AG09319 (cell line): ENCODE measurements at regions not wholly inside any gene's neighbourhood (a gene's known extent, or its start where the extent isn't known, plus 50 kb on each side); places are given as distances from the start of the nearest gene placed in this dataset.

ENCODE experiments used
- DNase-seq: peaks from one replicate; pipeline ENCODE4 v3.0.0-alpha.2; 2010; ENCODE audit warnings: low read depth; ENCODE audit errors: extremely low read depth
- TF ChIP-seq, protein P1 (sequence below): IDR thresholded peaks from 2 replicates; pipeline ENCODE4 v1.5.1; 2011; ENCODE audit warnings: low read depth, mild to moderate bottlenecking, inconsistent platforms, low read length, moderate library complexity

DNA sequence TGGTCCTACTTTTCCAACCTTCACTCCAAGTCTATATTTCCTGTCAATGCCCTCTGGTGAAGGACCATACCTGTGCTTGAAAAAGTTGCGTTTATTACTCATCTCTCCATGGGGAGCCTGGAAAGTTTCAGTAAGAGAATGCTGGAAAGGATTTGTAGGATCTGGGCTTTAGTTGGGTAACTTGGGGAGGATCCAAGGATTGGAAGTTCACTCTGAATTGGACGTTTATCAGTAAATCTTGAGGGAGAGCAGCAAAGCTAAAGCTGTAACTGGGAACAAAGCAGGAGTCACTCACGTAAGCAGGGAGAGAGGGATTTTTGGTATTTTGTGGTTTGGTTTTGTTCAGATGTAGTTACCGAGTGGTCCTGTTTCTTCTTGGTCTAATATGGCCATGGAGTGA is 51.4 kb upstream of the NPVF start:
- TF ChIP-seq, protein P1, sequence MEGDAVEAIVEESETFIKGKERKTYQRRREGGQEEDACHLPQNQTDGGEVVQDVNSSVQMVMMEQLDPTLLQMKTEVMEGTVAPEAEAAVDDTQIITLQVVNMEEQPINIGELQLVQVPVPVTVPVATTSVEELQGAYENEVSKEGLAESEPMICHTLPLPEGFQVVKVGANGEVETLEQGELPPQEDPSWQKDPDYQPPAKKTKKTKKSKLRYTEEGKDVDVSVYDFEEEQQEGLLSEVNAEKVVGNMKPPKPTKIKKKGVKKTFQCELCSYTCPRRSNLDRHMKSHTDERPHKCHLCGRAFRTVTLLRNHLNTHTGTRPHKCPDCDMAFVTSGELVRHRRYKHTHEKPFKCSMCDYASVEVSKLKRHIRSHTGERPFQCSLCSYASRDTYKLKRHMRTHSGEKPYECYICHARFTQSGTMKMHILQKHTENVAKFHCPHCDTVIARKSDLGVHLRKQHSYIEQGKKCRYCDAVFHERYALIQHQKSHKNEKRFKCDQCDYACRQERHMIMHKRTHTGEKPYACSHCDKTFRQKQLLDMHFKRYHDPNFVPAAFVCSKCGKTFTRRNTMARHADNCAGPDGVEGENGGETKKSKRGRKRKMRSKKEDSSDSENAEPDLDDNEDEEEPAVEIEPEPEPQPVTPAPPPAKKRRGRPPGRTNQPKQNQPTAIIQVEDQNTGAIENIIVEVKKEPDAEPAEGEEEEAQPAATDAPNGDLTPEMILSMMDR, result no peak
- no peak for DNase-seq

DNA sequence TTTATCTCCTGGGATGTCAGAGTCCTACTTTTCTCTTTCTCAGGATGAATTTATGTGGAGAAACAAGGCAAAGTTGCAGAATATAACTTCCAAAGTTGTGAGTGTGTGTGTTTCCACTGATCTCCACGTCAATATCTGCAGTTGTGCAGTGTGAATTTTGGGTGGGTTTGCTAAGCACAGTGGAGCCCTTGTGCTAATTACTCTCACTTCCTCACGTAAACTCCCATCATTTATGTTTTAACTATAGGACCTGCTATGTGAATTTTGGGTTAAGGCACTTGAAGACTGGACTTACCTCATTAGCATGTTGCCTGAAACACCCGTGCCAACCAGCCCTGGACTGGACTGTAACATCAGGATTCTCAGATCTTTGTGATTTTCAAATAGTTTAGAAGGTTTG is 51.9 kb upstream of the NPVF start:
- TF ChIP-seq, protein P1, result no peak
- no peak for DNase-seq

DNA sequence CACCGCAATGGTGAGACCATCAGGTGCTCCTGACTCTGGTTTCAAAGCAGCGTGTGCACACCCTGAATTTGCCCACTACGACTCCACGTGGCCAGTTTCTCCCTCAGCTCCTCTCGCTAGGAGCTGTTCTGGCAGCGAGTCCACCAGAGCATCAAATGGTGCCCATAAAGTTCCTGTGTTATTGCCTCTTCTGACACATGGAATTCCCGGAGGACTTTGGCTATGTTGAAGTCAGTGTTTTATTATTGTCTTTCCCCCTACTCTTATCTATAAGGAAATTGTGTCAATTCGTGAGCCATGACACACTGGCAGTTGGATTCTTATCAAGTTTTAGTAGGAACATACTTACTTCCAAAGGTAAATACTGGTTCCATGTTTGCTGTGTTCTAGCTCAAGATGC is 53.9 kb upstream of the NPVF start:
- no peak for DNase-seq

DNA sequence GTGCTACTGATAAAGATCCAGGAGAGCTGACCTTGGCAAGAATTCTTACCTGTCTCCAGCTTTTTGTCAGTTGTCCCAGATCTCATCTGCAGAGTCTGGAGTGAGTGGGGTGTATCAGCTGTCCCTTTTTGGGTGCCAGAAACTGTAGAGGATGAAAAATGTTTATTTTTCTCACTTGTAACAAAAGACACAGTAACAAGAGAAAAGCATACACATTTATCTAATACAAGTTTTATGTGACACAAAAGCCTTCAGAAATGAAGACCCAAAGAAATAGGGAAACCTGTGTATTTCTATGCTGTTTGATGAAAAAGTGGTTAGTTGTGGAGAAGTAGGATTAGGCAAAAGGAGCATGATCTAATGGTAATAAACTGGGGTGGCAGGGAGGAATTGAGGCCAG is 58.5 kb upstream of the NPVF start:
- TF ChIP-seq, protein P1, result no peak
- DNase-seq, result no peak

More for the DNA sequence above, 53.9 kb upstream of the NPVF start:
- TF ChIP-seq, protein P1, result no peak

DNA sequence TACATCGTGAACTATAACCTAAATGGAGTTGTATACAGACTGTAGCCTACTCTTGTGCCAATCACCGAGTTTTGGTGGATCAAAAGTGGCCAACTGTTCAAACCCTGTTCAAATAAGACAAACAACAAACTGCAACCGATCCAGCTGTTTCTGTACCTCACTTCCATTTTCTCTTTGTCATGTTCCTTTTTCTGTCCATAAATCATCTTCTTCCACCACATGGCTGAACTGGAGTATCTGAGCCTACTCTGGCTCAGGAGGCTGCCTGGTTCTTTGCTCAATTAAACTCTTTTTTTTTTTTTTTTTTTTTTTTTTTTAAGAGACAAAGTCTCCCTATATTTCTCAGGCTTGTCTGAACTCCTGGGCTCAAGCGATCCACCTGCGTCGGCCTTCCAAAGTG is 59.0 kb upstream of the NPVF start:
- TF ChIP-seq, protein P1, result no peak
- no peak for DNase-seq

DNA sequence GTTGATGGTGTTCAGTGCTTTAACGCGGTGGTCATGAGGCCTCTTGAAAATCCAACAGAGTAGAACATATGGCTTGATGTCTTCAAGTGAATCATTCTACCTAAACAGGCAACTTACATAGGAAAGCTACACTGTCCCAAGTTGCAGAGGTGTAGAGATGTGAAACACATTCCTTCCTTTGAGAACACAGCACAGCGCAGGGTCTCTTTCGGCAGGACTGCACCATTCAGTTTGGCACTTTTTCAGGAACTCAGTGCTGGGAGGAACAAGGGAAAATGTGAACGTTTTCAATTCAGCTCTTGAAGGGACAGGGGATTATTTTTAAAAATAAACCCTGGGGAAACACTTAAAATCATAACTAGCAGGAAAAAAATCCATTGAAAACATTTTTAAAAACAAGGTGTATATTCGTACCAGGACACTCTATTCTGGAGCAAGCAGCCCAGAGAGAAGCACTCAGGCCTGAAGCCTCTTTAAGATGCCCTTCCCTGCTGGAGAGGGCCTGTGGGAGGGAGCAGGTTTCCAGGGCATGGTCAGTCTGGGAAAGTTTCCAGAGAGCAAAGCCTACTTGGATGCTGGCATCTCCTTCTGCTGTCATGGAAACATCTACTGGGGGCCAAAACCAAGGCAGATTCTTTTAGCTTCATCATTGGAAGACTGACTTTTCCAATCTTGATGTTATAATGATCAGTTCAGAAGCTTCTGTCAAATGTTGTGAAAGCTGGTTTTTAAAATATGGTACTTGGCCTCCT is 60.4 kb upstream of the NPVF start:
- DNase-seq, result no peak
- TF ChIP-seq, protein P1, result no peak

DNA sequence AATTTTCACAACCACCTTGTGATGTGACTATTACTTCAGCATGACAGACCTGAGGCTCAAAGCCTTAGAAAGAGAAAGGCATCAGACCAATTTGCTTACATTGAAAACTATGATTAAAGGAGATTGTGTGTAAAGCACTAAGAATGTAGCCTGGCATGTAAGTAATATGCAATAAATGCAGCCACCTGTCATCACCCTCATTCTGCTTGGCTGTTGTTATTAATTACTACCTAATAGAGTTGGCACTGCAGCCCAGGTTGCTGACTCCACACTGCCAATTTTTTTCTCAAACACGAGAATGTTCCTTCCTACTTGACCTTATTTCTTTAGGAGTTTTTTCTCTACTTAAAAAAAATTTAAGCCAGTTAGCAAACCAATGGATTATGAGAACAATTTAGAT is 61.2 kb upstream of the NPVF start:
- no peak for DNase-seq

More for the DNA sequence above, 61.2 kb upstream of the NPVF start:
- TF ChIP-seq, protein P1, result no peak
